ENCODE measurements at regions not wholly inside any gene's neighbourhood (a gene's known extent, or its start where the extent isn't known, plus 50 kb on each side); places are given as distances from the start of the nearest gene placed in this dataset.

DNA sequence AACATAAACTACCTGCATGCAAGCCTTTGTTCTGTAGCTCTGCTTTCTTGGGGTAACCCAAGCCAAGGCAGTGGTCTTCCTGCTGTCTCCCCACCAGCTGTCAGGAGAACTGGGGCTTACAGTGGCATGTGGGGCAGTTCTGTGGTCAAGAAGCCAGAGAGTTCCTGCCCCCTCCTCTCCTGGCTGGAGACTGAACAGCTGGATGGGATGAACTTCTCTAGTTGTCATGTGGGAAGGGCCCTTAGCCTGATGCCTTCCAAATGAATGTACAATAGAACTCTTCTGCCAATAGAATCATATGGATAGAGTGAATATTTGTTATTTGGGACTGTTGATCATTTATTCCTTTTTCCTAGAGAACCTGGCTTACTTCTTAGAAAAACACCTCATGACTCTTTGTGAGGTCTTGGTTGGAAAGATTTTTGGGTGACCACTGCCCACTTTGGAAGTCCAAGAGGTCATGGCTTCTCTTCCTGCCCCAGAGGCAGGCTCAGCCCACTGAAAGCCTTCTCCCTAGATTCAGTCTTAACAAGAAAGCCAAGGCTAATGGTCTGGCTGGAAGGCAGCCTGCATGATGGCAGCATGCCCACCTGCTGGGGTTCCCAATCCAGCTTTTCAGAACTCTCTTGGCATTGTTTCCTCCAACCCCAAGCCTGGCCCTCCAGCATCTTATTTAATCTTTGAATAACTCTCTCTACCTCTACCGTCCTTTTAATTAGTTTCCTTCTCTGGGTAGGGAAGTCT is 462.9 kb upstream of the PROK2 start:
- DNase-seq (ENCODE audit: low read depth in 1 of 2, low spot score in 1 of 2), result no peak

DNA sequence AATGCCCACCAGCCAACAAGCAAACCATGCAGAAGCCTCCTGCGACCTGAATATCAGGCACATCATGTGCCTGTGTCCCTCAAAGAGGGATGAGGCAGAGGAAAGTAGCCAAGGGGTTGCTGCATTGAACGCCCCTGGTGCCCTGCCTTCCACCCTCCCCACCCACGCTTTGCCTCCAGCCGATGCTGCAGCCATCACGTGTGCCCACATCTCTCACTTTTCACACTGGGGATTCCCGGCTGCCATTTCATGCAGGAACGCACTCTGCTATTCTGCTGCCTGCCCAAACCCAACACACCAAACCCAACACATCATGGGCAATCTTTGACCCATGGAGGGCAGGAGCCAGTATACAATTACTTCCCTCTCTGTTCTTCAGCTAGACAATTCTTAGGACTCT is 462.2 kb upstream of the PROK2 start:
- DNase-seq (ENCODE audit: low read depth in 1 of 2, low spot score in 1 of 2), result no peak

DNA sequence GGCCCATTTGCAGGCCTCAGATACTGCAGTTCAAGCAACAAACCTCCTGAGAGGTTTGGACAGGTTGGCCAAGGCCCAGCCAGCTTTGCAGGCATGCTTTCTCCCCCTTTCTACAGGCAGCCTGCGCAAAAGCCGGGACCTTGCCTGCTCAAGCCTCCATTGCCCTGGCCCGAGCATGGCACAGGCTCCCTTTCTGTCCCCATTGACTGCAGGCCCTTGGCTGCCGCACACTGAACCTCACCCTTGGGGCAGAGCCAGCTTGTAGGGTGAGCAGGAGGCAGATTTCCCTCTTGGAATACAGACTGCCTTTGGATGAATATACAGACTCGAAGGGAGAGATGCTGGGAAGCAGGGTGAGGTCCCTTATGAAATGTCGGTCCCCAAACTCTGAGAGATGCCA is 461.7 kb upstream of the PROK2 start:
- DNase-seq (ENCODE audit: low read depth in 1 of 2, low spot score in 1 of 2), result no peak

GRCh38 chr3:72245183-72245811 is 460.3 kb upstream of the PROK2 start:
- DNase-seq (ENCODE audit: low read depth in 1 of 2, low spot score in 1 of 2), result no peak

GRCh38 chr3:72244396-72244795 is 459.4 kb upstream of the PROK2 start:
- no peak for DNase-seq (ENCODE audit: low read depth in 1 of 2, low spot score in 1 of 2)

DNA sequence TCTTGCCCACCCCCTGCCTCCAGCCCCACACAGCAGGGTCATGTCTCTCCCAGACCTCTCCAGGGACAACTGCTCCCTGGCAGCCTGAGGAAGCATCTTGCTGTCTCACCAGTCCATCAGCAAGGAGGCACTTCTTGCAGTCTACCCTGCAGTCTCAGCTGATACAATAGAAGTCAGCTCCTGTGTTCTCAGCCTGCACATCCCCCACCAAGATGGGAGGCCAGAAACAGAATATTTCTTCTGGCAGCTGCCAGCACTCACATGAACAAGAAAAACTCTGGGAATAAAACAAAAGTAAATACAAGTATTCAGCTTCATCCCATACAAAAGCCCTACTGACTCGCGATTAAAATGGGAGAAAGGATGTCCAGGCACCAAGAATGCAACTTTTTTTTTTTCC is 457.4 kb upstream of the PROK2 start:
- no peak for DNase-seq (ENCODE audit: low read depth in 1 of 2, low spot score in 1 of 2)

DNA sequence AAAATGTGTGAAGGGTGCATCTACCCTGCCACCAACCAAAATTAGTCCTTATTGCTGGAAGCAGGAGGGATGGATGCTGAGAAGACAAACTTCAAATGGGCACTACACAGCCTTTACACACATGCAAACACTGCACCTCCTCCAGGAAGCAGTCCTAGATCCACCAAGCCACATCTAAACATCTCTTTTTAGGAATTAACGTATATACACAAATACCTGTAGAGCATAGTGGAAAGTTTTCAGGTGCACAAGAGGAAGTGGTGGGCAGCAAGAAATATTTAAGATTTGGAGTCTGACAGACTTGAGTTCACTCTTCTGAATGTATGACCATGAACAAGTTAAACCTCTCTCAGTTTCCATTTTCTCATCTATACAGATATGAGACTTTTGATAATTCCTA is 456.6 kb upstream of the PROK2 start:
- no peak for DNase-seq (ENCODE audit: low read depth in 1 of 2, low spot score in 1 of 2)

DNA sequence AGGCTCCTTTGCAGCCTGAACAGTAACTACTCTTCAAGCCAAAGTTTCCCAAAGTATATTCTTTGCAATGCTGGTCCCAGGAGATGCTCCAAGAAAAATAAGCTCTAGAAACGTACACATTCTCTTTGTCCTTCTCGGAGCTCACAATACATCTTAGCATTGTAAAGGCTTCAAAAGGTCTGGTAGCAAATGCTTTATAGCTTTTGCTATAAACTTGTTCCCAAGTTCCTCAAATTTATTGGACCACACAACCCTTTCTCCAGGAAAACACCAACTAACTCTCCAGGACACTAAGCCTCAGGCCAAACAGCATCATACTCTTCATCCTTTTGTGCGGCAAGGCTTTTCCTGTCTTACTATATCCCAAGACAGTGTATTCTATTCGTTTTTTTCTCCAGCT is 455.6 kb upstream of the PROK2 start:
- DNase-seq (ENCODE audit: low read depth in 1 of 2, low spot score in 1 of 2), result no peak

- no peak for DNase-seq (ENCODE audit: low read depth in 1 of 2, low spot score in 1 of 2)
Observed at GRCh38 chr3:72238801-72239200, 453.9 kb upstream of the PROK2 start.

GRCh38 chr3:72238010-72238691 is 453.2 kb upstream of the PROK2 start:
- DNase-seq (ENCODE audit: low read depth in 1 of 2, low spot score in 1 of 2), result no peak

DNA sequence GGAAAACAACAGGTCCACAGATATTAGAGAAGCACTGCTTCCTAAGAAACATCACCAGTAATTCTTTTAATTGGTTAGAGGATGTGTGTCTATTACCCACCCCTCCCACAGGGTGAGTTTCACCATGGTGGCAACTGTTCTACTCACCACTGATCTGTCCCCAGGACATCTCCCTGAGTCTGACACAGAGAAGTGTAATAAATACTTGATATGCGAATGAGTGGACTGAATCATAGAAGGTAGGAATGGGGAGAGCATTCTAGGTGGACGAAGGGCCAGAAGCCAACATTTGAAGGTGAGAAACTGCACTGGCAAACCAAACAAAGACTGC is 452.7 kb upstream of the PROK2 start:
- DNase-seq (ENCODE audit: low read depth in 1 of 2, low spot score in 1 of 2), result no peak

DNA sequence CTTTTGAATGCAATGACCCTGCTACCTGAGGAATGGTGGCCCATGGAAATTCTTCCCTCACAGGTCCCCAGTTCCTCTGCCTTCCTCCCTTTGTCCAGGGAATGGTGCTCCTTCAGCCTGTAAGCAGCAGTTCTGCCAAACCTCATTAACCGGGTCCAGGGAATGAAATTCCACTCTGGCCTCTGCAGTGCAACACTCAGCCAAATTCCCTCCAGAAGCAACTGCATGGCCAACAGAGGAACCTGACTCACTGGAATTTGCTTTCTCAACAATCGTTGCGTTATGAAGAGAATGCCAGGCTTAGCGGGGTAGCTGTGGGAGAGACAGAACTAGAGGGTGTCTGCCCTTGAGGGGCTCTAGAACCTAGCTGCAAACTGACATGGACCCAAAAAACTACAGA is 449.4 kb upstream of the PROK2 start:
- no peak for DNase-seq (ENCODE audit: low read depth in 1 of 2, low spot score in 1 of 2)

DNA sequence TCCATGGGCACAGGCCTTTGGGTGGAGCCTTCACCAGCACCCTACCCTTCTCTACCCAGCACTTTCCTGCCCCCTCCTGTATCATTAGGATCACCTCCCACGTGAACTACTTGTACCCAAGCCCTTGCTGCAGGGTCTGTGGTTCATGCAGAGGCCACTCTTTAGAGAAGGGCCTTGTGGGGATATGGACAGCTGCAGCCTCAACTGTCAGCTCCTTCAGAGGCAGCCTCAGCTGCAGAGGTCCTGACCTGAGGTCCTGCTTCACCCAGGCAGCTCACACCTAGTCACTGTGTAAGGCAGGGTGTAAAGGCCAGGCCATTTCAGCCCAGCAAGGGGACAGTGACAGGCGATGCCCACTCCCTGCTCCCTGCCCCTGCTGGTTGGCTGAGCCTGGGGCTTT is 448.6 kb upstream of the PROK2 start:
- no peak for DNase-seq (ENCODE audit: low read depth in 1 of 2, low spot score in 1 of 2)

DNA sequence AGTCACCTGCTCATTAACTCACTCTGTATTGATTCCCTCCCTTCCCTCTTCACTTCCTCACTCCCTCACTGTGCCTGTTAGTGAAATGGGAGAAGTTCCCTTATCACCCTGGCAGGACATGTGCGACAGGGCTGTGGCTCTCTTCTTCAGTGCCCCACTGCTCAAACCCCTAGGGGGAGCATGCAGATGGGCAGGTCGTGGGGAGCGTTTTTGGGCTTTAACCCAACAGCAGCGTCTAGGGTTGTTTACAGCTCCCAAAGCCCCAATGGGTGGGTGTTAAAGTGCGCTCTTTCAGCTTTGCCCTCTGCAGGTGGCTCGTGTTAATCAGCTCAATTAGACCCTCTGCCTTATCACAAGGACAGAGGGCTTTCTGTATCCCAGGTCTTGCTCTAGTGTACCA is 447.8 kb upstream of the PROK2 start:
- DNase-seq (ENCODE audit: low read depth in 1 of 2, low spot score in 1 of 2), result no peak

DNA sequence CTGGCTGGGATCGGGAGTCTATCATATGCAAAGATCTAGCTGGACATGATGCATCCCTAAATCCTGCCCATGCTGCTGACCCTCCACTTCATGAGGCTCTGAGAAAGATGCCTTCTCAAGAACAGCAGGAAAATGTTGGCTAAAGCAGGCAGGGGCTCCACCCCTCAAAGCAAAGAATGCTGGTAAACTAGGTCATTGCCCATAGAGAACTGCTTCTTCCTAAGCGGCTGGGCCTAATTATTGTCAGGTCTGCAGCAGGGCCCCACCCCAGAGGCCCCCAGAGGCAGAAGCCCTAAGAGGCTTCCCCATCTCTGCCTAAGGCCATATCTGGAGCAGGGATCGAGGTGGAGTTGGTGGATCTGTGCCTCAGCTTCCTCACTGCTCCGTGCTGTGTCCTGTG is 447.4 kb upstream of the PROK2 start:
- DNase-seq (ENCODE audit: low read depth in 1 of 2, low spot score in 1 of 2), result no peak

GRCh38 chr3:72231439-72232196 is 446.7 kb upstream of the PROK2 start:
- no peak for DNase-seq (ENCODE audit: low read depth in 1 of 2, low spot score in 1 of 2)

DNA sequence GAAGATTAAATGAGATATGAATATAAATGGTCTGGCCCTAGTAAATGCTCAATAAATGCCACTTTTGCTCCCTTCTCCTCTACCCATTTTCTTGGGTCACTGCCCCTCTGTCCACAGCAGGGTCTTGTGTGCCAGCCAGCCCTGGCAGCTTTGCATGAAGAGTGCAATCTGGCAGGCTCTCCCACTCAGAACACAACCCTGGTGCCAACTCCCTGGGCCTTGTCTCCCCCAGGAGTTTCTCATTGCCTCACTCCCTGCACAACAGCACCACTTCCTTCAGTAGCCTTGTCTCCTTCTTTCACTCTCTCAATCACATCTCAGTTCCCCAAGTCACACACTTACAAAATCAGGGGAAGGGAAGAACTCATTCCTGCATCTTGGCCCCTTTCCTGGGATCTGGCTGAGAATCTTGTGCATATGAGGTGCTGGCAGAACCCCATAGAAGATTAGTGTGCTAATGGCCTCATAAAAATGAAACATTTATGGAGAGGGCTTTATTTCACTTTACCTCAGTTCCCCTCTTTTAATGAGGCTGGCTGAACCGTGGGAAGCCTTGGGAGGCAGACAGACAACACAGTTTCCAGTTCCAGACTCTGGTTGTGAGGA is 445.9 kb upstream of the PROK2 start:
- DNase-seq (ENCODE audit: low read depth in 1 of 2, low spot score in 1 of 2), result no peak

DNA sequence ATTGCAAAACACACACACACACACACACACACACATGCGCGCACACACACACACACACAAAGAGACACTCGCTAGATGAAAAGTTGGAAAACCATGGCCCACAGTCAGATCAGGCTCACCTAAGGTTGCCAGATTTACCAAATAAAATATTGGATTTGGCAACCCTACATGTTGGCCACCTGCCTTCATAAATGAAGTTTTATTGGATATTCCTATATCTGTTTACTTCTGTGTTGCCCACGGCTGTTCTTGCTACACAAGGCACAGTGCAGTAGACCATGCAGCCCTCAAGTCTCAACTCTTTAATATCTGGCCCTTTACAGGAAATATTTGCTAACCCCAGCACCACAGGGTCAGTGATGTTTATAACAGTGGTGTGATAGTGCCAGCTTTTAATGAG is 445.0 kb upstream of the PROK2 start:
- no peak for DNase-seq (ENCODE audit: low read depth in 1 of 2, low spot score in 1 of 2)

- DNase-seq (ENCODE audit: low read depth in 1 of 2, low spot score in 1 of 2), result no peak
Observed at GRCh38 chr3:72227486-72228070, 442.6 kb upstream of the PROK2 start.

DNA sequence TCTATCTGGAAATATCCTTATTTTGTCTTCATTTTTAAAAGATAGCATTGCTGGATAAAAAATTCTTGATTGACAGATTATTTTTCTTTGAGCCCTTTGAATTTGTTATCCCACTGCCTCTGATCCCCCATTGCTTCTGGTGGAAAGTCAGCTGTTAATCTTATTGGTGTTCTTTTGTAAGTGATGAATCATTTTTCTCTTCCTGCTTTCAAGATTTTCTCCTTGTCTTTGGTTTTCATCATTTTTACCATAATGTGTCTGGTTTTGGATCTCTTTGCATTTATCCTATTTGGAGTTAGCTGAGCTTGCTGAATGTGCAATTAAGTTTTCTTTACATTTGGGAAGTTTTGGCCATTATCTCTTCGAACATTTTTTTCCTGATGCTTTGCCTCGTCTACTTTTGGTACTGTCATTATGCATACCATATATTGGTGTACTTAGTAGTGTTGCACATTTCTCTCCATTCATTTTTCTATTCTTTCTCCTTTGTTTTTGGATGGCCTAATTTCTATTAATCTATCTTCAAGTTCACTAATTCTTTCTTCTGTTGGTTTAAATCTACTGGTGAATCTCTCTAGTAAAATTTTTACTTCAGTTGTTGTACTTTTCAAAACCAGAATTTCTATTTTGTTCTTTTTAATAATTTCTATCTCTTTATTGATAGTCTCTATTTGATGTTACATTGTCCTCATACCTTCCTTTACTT is 440.0 kb upstream of the PROK2 start:
- no peak for DNase-seq (ENCODE audit: low read depth in 1 of 2, low spot score in 1 of 2)

- no peak for DNase-seq (ENCODE audit: low read depth in 1 of 2, low spot score in 1 of 2)
Observed at GRCh38 chr3:72223628-72224027, 438.7 kb upstream of the PROK2 start.
